ENCODE measurements at regions not wholly inside any gene's neighbourhood (a gene's known extent, or its start where the extent isn't known, plus 50 kb on each side); places are given as distances from the start of the nearest gene placed in this dataset.
A peak's percentile ranks its signal among the peaks of the same experiment; 100 is the strongest.

DNA sequence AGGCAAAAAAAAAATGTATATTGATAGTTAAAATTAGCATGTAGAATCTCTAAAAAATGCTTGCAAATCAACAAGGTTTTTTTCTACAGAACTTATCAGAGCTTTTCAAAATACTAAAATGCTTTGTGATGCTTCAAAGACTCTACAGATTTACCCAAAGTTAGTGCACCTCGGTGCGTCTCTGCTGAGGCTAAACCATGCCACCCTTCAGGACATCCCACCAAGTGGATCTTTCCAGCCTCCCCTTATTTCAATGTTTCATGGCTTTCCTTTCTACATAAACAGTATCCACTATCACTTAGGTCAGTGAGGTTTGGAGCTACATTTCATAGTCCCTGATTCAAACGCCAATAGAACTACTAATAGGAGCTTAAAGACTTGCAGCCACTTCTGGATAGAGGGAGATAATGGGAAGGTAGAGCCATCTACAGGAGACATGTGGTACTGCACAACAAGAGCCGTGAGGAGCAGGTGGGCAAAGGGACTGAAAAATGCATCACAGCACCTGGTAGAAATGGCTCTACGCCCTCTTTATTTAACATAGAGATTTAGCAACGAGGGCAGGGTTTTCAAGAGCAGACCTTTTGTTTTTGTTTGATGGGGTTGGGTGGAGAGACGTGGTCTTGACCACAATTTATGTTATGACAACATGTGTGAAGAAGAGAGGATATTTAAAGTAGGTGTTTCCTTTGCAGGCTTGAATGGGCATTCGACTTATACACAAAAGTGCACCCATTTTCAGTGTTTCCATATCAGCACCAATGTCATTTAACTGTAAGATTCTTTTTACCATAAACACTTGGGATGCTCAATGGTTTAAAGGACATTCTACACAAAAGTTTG, 56.1 kb upstream of the SLC35G4 start:
- no peaks in the 10 kb centered on the region for H4K20me1 ChIP-seq (ENCODE audit: low read depth, low read length)
- H3K36me3 ChIP-seq (ENCODE audit: low read length): no peaks in the 10 kb centered on the region
- H3K9ac ChIP-seq (ENCODE audit: low read length): no peak overlapping the region
- H3K4me3 ChIP-seq (ENCODE audit: insufficient read depth, low read length, poor library complexity, severe bottlenecking): no peak overlapping the region
- no peak overlapping the region for H2AFZ ChIP-seq (ENCODE audit: low read depth, low read length, severe bottlenecking)
- H3K79me2 ChIP-seq (ENCODE audit: insufficient read depth, low read length): no peaks in the 10 kb centered on the region
- H3K4me2 ChIP-seq (ENCODE audit: low read depth, low read length, poor library complexity, severe bottlenecking): no peak overlapping the region
- TF ChIP-seq CTCF (IDR thresholded peaks at IDR 0.05; ENCODE audit: insufficient read depth, low read length, poor library complexity, severe bottlenecking) (peak; percentile 71), EZH2phosphoT487 (conservative IDR thresholded peaks at IDR 0.05; ENCODE audit: low read length) (no peak)
- H3K9me2 ChIP-seq (replicated peaks; ENCODE audit: insufficient read depth, low read length): no peaks in the 10 kb centered on the region
- H3K27ac ChIP-seq (ENCODE audit: low read depth, low read length): no peak overlapping the region
- H3K27me3 ChIP-seq (ENCODE audit: low read length): no peaks in the 10 kb centered on the region
- no peaks in the 10 kb centered on the region for H3K9me3 ChIP-seq (ENCODE audit: insufficient read depth, low read length)
- H3F3A ChIP-seq (ENCODE audit: insufficient read depth): no peaks in the 10 kb centered on the region

DNA sequence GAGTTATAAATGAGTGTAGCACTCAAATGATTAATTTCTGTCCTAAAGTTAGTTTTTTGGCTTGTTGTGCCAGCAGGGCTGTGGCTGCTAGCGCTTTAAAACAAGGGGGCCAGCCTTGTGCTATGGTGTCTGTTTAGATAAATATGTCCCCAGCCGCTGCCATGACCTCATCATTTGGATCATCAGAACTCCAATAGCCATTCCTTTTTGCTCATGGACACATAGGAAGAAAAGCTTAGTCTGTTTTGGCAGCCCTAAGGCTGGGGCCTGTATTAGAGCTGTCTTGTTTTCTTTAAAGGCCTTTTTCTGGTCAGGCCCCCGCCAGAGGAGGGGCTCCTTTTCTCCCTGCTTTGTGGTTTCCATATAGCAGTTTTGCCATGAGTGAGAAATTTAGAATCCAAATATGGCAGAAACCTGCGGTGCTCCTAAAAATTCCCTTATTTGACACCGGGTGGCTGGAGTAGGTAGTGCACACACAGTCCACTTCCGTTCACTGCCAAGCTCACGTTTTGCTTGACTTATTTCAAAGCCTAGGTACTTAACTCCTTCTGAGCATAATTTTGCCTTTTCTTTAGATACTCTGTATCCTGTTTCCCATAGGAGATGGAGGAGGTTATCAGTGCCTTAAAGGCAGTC, 60.4 kb upstream of the SLC35G4 start:
- Histone ChIP-seq H3K9me3 (ENCODE audit: insufficient read depth, low read length) (peaks cover 4% of the 10 kb centered on the region; the same call in 1 of the 2 replicates), H3K9ac (ENCODE audit: low read length) (no peak overlapping the region), H3F3A (ENCODE audit: insufficient read depth) (no peaks in the 10 kb centered on the region), H3K79me2 (ENCODE audit: insufficient read depth, low read length) (no peaks in the 10 kb centered on the region), H3K36me3 (ENCODE audit: low read length) (no peaks in the 10 kb centered on the region), H2AFZ (ENCODE audit: low read depth, low read length, severe bottlenecking) (no peak overlapping the region), H3K4me2 (ENCODE audit: low read depth, low read length, poor library complexity, severe bottlenecking) (no peak overlapping the region), H3K4me3 (ENCODE audit: insufficient read depth, low read length, poor library complexity, severe bottlenecking) (no peak overlapping the region), H3K27ac (ENCODE audit: low read depth, low read length) (no peak overlapping the region), H4K20me1 (ENCODE audit: low read depth, low read length) (no peaks in the 10 kb centered on the region), H3K9me2 (replicated peaks; ENCODE audit: insufficient read depth, low read length) (no peaks in the 10 kb centered on the region), H3K27me3 (ENCODE audit: low read length) (no peaks in the 10 kb centered on the region)
- no peak for TF ChIP-seq EZH2phosphoT487 (conservative IDR thresholded peaks at IDR 0.05; ENCODE audit: low read length)
- TF ChIP-seq CTCF (IDR thresholded peaks at IDR 0.05; ENCODE audit: insufficient read depth, low read length, poor library complexity, severe bottlenecking): no peak

DNA sequence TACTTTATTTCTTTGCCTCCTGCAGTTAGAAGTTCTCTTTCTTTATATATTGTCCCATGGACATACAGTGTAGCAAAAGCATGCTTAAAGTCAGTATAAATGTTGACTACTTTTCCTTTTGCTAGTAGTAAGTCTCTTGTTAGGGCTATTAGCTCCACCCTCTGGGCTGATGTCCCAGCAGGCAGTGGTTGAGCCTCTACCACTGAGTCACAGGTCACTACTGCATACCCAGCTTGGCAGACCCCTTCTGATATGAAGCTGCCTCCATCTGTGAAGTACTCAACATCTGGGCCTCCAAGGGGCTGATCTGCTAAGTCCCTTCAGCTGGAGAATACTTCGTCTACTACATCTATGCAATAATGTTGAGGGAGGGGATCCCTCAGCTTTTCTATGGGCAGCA, 61.0 kb upstream of the SLC35G4 start:
- peaks cover 7% of the 10 kb centered on the region; the same call in 1 of the 2 replicates for H3K9me3 ChIP-seq (ENCODE audit: insufficient read depth, low read length)
- no peak for TF ChIP-seq CTCF (IDR thresholded peaks at IDR 0.05; ENCODE audit: insufficient read depth, low read length, poor library complexity, severe bottlenecking)
- no peak for TF ChIP-seq EZH2phosphoT487 (conservative IDR thresholded peaks at IDR 0.05; ENCODE audit: low read length)
- H3K79me2 ChIP-seq (ENCODE audit: insufficient read depth, low read length): no peaks in the 10 kb centered on the region
- H3K27ac ChIP-seq (ENCODE audit: low read depth, low read length): no peak overlapping the region
- no peak overlapping the region for H2AFZ ChIP-seq (ENCODE audit: low read depth, low read length, severe bottlenecking)
- H3F3A ChIP-seq (ENCODE audit: insufficient read depth): no peaks in the 10 kb centered on the region
- no peaks in the 10 kb centered on the region for H3K9me2 ChIP-seq (replicated peaks; ENCODE audit: insufficient read depth, low read length)
- no peak overlapping the region for H3K4me3 ChIP-seq (ENCODE audit: insufficient read depth, low read length, poor library complexity, severe bottlenecking)
- H4K20me1 ChIP-seq (ENCODE audit: low read depth, low read length): no peaks in the 10 kb centered on the region
- no peak overlapping the region for H3K9ac ChIP-seq (ENCODE audit: low read length)
- no peaks in the 10 kb centered on the region for H3K27me3 ChIP-seq (ENCODE audit: low read length)
- H3K36me3 ChIP-seq (ENCODE audit: low read length): no peaks in the 10 kb centered on the region
- H3K4me2 ChIP-seq (ENCODE audit: low read depth, low read length, poor library complexity, severe bottlenecking): no peak overlapping the region

Data from SU-DHL-6 (cell line).